ENCODE measurements at regions not wholly inside any gene's neighbourhood (a gene's known extent, or its start where the extent isn't known, plus 50 kb on each side); places are given as distances from the start of the nearest gene placed in this dataset.
A peak's percentile ranks its signal among the peaks of the same experiment; 100 is the strongest.
"Not testable (repeated sequence)": the region's sequence is repeated elsewhere in the genome, so short reads cannot be mapped to it uniquely, and the experiment has no call there.

- no peak for TF ChIP-seq EP300 (IDR thresholded peaks at IDR 0.05)
- no peak for TF ChIP-seq CTCF (IDR thresholded peaks at IDR 0.05)
- no peak overlapping the region for H3K4me3 ChIP-seq
Observed at GRCh38 chr4:188960411-188961093, 821.3 kb downstream of the TRIML1 start.

GRCh38 chr4:188971125-188971524, 831.9 kb downstream of the TRIML1 start:
- no peak for ATAC-seq
- Histone ChIP-seq H3K9me3 (no peaks in the 10 kb centered on the region), H3K4me3 (no peak overlapping the region), H3K27me3 (no peaks in the 10 kb centered on the region), H3K4me1 (peaks cover 0 to 2% (median 0%) of the 10 kb centered on the region in 3 donors), H3K36me3 (no peaks in the 10 kb centered on the region), H3K27ac (no peak overlapping the region)
- no peak for TF ChIP-seq POLR2A (IDR thresholded peaks at IDR 0.05)
- peak in 1 of 4 experiments; percentile 6 for TF ChIP-seq CTCF (IDR thresholded peaks at IDR 0.05)
- TF ChIP-seq EP300 (IDR thresholded peaks at IDR 0.05) = no peak
- TF ChIP-seq POLR2AphosphoS5 (IDR thresholded peaks at IDR 0.05) = no peak
- WGBS, 2 donors (ENCODE audit: low coverage in 1 of 2) = 33 to 49% methylated on average over 2 to 3 of the region's 3 CpGs

More at GRCh38 chr4:188960411-188961093, 821.3 kb downstream of the TRIML1 start:
- Histone ChIP-seq H3K27me3 (no peaks in the 10 kb centered on the region), H3K9me3 (no peaks in the 10 kb centered on the region), H3K4me1 (no peaks in the 10 kb centered on the region), H3K27ac (no peak overlapping the region), H3K36me3 (no peaks in the 10 kb centered on the region)
- peak; percentile 28 for ATAC-seq
- 30 to 65% methylated on average over 3 of the region's 4 CpGs for WGBS, 2 donors (ENCODE audit: low coverage in 1 of 2)

- no peak overlapping the region for H3K4me3 ChIP-seq
- H3K27ac ChIP-seq = no peak overlapping the region
- no peak for ATAC-seq
- no peak for TF ChIP-seq CTCF (IDR thresholded peaks at IDR 0.05)
- no peak for TF ChIP-seq POLR2A (IDR thresholded peaks at IDR 0.05)
- no peak for TF ChIP-seq EP300 (IDR thresholded peaks at IDR 0.05)
- no peak for TF ChIP-seq POLR2AphosphoS5 (IDR thresholded peaks at IDR 0.05)
- H3K36me3 ChIP-seq = no peaks in the 10 kb centered on the region
- peaks cover 0 to 9% (median 0%) of the 10 kb centered on the region in 3 donors for H3K4me1 ChIP-seq
- no peaks in the 10 kb centered on the region for H3K27me3 ChIP-seq
- no peaks in the 10 kb centered on the region for H3K9me3 ChIP-seq
- 100% methylated on average over 2 to 3 of the region's 10 CpGs for WGBS, 2 donors (ENCODE audit: low coverage in 1 of 2)
Observed at GRCh38 chr4:188975271-188975670, 836.0 kb downstream of the TRIML1 start.

GRCh38 chr4:188976644-188977115, 837.4 kb downstream of the TRIML1 start:
- no peak for ATAC-seq
- H3K9me3 ChIP-seq = no peaks in the 10 kb centered on the region
- H3K27ac ChIP-seq = no peak overlapping the region
- WGBS, 2 donors (ENCODE audit: low coverage in 1 of 2) = 0 to 6% methylated on average over 1 to 2 of the region's 2 CpGs
- TF ChIP-seq CTCF (IDR thresholded peaks at IDR 0.05) = no peak
- no peak for TF ChIP-seq POLR2AphosphoS5 (IDR thresholded peaks at IDR 0.05)
- no peak overlapping the region for H3K4me3 ChIP-seq
- H3K27me3 ChIP-seq = no peaks in the 10 kb centered on the region
- peaks cover 0 to 9% (median 0%) of the 10 kb centered on the region in 3 donors for H3K4me1 ChIP-seq
- H3K36me3 ChIP-seq = no peaks in the 10 kb centered on the region

GRCh38 chr4:188977232-188977631, 838.0 kb downstream of the TRIML1 start:
- not testable (repeated sequence) for ATAC-seq, H3K4me3 ChIP-seq, H3K4me1 ChIP-seq, H3K36me3 ChIP-seq, H3K27ac ChIP-seq, H3K9me3 ChIP-seq, H3K27me3 ChIP-seq
- WGBS, 2 donors (ENCODE audit: low coverage in 1 of 2) = 77 to 93% methylated on average over 2 to 5 of the region's 6 CpGs

Data from gastroesophageal sphincter (tissue), 4 donors.